Smooth muscle cell (in vitro differentiated cells): ENCODE measurements at regions not wholly inside any gene's neighbourhood (a gene's known extent, or its start where the extent isn't known, plus 50 kb on each side); places are given as distances from the start of the nearest gene placed in this dataset.
"Not testable (repeated sequence)": the region's sequence is repeated elsewhere in the genome, so short reads cannot be mapped to it uniquely, and the experiment has no call there.

Experiments used
- DNase-seq: peaks from one replicate; lab custom pipeline; 2025; ENCODE audit not compliant: unreplicated experiment; lab: John Stamatoyannopoulos, UW
- H2AFZ ChIP-seq: fragments of 200-600 bp; sonication (generic); 2 replicates; pipeline ENCODE4 v1.6.0; 2016; ENCODE audit warnings: antibody characterized with exemption, low read depth, mild to moderate bottlenecking
- H3F3A ChIP-seq: fragments of 200-600 bp; sonication (generic); 2 replicates; pipeline ENCODE4 v1.6.0; 2017; ENCODE audit warnings: antibody characterized with exemption, low read depth
- H3K27ac ChIP-seq: fragments of 200-600 bp; sonication (generic); 2 replicates; pipeline ENCODE4 v1.5.1; 2016; ENCODE audit warnings: low read depth, mild to moderate bottlenecking
- H3K27me3 ChIP-seq: fragments of 200-600 bp; sonication (generic); 2 replicates; pipeline ENCODE4 v1.6.1; 2016; ENCODE audit warnings: low read depth, mild to moderate bottlenecking
- H3K36me3 ChIP-seq: fragments of 200-600 bp; sonication (generic); 2 replicates; pipeline ENCODE4 v1.5.1; 2016; ENCODE audit warnings: low read depth
- H3K4me1 ChIP-seq: fragments of 200-600 bp; sonication (generic); 2 replicates; pipeline ENCODE4 v1.5.1; 2016; ENCODE audit warnings: low read depth
- H3K4me2 ChIP-seq: fragments of 200-600 bp; sonication (generic); 2 replicates; pipeline ENCODE4 v1.6.0; 2016; ENCODE audit warnings: mild to moderate bottlenecking
- H3K4me3 ChIP-seq: fragments of 200-600 bp; sonication (generic); 2 replicates; pipeline ENCODE4 v1.5.1; 2016; ENCODE audit warnings: mild to moderate bottlenecking
- H3K79me2 ChIP-seq: fragments of 200-600 bp; sonication (generic); 2 replicates; pipeline ENCODE4 v1.6.0; 2016; ENCODE audit warnings: low read depth, mild to moderate bottlenecking
- H3K9ac ChIP-seq: fragments of 200-600 bp; sonication (generic); 2 replicates; pipeline ENCODE4 v1.6.0; 2016; ENCODE audit warnings: low read depth
- H3K9me3 ChIP-seq: fragments of 200-600 bp; sonication (generic); replicated peaks from 2 replicates; pipeline ENCODE4 v1.5.1; 2016; ENCODE audit warnings: low read depth
- H4K20me1 ChIP-seq: fragments of 200-600 bp; sonication (generic); 2 replicates; pipeline ENCODE4 v1.6.0; 2016; ENCODE audit warnings: low read depth
- WGBS: methylation state at CpG from one replicate; pipeline ENCODE4 v1.1.7; 2016; ENCODE audit warnings: low lambda C conversion rate; 5-methylcytosine and 5-hydroxymethylcytosine counted together
- TF ChIP-seq, protein P1 (sequence below): fragments of 200-600 bp; sonication (generic); IDR thresholded peaks from 2 replicates; pipeline ENCODE4 v1.5.1; 2017; ENCODE audit warnings: borderline replicate concordance, mild to moderate bottlenecking, antibody characterized with exemption; ENCODE audit not compliant: insufficient read depth, poor library complexity, severe bottlenecking

DNA sequence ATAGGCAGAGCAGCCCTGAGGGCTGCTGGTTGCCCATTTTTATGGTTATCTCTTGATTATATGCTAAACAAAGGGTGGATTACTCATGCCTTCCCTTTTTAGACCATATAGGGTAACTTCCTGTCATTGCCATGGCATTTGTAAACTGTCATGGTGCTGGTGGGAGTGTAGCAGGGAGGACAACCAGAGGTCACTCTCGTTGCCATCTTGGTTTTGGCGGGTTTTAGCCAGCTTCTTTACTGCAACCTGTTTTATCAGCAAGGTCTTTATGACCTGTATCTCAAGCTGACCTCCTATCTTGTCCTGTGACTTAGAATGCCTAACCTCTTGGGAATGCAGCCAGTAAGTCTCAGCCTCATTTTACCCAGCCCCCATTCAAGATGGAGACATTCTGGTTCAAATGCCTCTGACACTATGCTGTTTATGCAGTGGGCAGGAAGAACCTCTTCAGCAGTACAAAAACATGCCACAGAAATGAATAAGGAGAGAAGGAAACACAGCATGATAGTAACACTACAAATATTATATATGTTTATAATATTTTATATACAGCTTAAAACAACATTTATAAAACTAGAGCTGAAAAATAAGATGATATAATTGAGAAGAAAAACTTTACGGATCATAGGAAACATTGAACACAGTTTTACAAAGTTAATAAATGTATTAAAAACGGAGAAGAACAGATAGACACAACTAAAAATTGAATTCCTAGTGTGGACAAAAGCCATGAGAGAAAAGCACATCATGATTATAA is 58.9 kb upstream of the SAMD5 start:
- Histone ChIP-seq H3F3A (no peaks in the 10 kb centered on the region), H3K9ac (no peak overlapping the region), H2AFZ (no peak overlapping the region), H3K4me2 (no peak overlapping the region), H3K79me2 (no peaks in the 10 kb centered on the region), H3K27ac (no peak overlapping the region), H3K9me3 (no peaks in the 10 kb centered on the region), H3K4me3 (no peak overlapping the region), H3K27me3 (no peaks in the 10 kb centered on the region), H4K20me1 (no peaks in the 10 kb centered on the region), H3K36me3 (no peaks in the 10 kb centered on the region), H3K4me1 (peaks cover 16% of the 10 kb centered on the region)
- whole genome bisulfite sequencing = 91% methylated on average over 4 of the region's 4 CpGs
- TF ChIP-seq, protein P1, sequence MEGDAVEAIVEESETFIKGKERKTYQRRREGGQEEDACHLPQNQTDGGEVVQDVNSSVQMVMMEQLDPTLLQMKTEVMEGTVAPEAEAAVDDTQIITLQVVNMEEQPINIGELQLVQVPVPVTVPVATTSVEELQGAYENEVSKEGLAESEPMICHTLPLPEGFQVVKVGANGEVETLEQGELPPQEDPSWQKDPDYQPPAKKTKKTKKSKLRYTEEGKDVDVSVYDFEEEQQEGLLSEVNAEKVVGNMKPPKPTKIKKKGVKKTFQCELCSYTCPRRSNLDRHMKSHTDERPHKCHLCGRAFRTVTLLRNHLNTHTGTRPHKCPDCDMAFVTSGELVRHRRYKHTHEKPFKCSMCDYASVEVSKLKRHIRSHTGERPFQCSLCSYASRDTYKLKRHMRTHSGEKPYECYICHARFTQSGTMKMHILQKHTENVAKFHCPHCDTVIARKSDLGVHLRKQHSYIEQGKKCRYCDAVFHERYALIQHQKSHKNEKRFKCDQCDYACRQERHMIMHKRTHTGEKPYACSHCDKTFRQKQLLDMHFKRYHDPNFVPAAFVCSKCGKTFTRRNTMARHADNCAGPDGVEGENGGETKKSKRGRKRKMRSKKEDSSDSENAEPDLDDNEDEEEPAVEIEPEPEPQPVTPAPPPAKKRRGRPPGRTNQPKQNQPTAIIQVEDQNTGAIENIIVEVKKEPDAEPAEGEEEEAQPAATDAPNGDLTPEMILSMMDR = no peak
- DNase-seq = no peak

DNA sequence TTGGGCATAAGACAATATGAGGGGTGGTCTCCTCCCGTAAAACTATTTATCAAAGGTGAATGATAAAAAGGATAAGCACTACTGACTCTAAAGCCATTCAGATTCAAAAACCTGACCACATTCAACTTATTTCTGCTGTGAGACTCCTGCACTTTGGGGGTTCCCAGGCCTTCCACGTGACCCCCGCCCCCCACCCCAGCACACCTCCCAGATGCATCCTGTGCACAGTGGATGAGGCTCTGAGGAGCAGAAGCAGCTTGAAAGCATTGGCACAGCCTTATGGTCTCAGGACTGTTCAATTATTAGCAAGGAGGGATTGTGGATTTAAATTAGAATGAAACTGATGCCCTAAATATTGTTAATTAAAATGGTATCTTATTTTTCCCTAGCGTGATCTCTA is 55.1 kb upstream of the SAMD5 start:
- Histone ChIP-seq H3K4me2 (no peak overlapping the region), H3K27me3 (no peaks in the 10 kb centered on the region), H3K4me3 (no peak overlapping the region), H3K9ac (no peak overlapping the region), H3K27ac (no peak overlapping the region), H4K20me1 (no peaks in the 10 kb centered on the region), H3K4me1 (peaks cover under 1% of the 10 kb centered on the region), H3K36me3 (no peaks in the 10 kb centered on the region), H3K79me2 (no peaks in the 10 kb centered on the region), H3F3A (no peaks in the 10 kb centered on the region), H3K9me3 (no peaks in the 10 kb centered on the region), H2AFZ (no peak overlapping the region)
- WGBS = 73% methylated on average over 4 of the region's 4 CpGs
- DNase-seq = no peak
- TF ChIP-seq, protein P1 = no peak

DNA sequence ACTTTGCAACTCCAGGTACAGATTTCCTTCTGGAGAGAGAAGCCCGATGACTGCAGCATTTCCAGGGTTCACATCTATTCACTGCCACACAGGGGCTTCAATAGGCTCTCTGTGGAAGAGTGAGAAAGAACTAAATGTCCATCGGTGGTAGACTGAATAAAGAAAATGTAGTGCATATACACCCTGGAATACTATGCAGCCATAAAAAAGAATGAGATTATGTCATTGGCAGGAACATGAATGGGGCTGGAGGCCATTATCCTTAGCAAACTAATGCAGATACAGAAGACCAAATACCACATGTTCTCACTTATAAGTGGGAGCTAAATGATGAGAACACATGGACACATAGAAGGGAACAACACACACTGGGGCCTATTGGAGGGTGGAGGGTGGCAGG is 53.6 kb upstream of the SAMD5 start:
- not testable (repeated sequence) for H3K9me3 ChIP-seq, H3K4me1 ChIP-seq, H3K27ac ChIP-seq, H3K79me2 ChIP-seq, H3K27me3 ChIP-seq, H3K4me2 ChIP-seq, H3K4me3 ChIP-seq, DNase-seq, H4K20me1 ChIP-seq, H3K36me3 ChIP-seq, H2AFZ ChIP-seq, H3K9ac ChIP-seq, H3F3A ChIP-seq
- WGBS = 95% methylated on average over 2 of the region's 2 CpGs
